ENCODE measurements at regions not wholly inside any gene's neighbourhood (a gene's known extent, or its start where the extent isn't known, plus 50 kb on each side); places are given as distances from the start of the nearest gene placed in this dataset.
"Not testable (repeated sequence)": the region's sequence is repeated elsewhere in the genome, so short reads cannot be mapped to it uniquely, and the experiment has no call there.

- TF ChIP-seq CTCF (IDR thresholded peaks at IDR 0.05; ENCODE audit: borderline replicate concordance, extremely low read depth, low read length, poor library complexity, severe bottlenecking); EZH2 (IDR thresholded peaks at IDR 0.05; ENCODE audit: borderline replicate concordance, low read depth, low read length, severe bottlenecking): not testable (repeated sequence)
Measured at GRCh38 chr15:21744245-21744915, 133.2 kb downstream of the POTEB start.

All from DND-41 (cell line).